Activated CD4-positive, alpha-beta T cell treated with anti-CD3 and anti-CD28 coated beads, Interleukin-2, Interleukin-6, amounts not matched to agents 100 ng/mL and 50 ng/mL, durations not matched to agents 16 hours and 8 hours (primary cell): ENCODE measurements at regions not wholly inside any gene's neighbourhood (a gene's known extent, or its start where the extent isn't known, plus 50 kb on each side); places are given as distances from the start of the nearest gene placed in this dataset.

ENCODE experiments used
- DNase-seq: peaks from one replicate; pipeline ENCODE4 v3.0.0-alpha.2; 2020

DNA sequence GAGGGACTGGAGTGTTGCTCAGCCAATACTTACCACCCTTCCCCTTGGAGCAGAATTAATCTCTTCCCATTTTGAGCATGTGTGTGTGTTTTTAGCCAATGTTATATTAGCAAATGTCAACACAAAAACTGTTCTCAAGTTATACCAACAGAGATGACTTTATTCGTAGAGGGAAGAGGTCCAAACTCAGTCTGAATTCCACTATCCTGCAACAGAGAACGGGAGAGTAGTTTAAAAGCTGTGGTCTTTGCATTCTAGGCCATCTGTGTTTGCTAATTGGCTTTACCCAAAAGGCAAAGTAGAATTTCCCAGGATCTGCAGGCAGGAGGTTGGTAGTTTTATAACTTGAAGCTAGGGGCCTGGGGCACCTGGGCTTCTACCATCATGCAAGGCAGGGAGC lies 847.9 kb upstream of the TMEM132C start:
- DNase-seq, result no peak

DNA sequence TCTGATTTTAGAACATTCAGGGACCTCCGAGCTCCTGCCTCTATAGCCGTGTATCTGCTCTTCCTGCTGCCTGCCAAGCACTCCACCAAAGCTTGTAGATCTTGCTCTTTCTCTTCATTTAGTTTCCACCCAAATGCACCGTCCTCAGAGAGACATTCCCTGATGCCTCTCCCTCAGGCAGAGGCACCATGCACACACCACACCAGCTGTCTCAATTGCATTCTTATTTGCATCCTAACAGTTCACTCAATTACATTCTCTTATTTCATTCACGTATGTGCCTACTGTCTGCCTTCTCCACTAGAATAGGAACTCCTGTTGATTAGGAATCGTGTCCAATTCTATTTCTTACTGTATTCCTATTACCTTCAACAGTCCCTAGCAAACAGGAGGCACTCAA lies 845.4 kb upstream of the TMEM132C start:
- DNase-seq, result no peak

DNA sequence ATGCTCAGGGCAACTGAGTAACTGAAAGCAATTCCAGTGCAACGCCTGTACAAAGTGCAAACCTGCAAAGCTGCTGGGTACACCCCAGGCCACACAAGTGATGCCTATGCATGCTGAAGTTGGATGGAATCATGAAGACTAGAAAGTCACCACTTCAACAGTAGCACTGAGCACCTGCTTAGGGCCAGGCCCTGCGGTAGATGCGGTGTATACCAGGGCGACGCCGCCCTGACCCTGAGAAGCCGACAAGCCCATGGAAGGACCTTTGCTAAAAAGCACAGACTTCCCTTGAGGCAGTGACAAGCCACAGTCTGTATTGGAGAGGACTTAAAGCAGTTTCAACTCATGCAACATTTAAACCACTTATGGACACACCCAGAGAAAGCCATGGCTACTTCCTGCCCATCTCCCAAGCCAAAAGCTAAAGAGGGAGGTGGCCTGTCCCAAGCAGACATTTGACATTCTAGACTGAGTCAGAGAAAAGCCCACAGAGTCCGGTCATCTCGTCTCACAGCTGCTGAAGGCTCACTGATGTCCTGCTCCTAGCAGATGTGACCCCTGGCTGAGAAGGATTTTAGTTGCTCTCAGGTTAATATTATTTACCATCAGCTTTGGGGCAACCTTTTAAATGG lies 843.9 kb upstream of the TMEM132C start:
- DNase-seq, result no peak

DNA sequence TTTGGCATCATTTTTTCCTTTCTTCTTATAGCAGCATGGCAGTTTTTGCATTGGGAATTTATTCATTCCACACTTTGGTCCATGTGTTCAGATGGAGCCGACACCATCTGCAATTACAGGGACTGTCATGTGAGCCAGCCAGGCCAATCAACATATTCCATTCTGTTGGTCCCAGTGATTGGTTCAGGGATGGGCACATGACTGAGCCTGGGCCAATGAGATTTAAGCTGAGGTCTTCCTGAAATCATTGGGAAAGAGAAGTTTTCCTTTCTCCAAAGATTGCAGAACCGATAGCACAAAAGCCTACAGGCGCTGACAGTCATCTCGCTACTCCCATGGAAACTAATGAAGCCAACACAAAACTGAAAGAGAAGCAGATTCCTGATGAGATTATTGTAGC lies 841.5 kb upstream of the TMEM132C start:
- no peak for DNase-seq

DNA sequence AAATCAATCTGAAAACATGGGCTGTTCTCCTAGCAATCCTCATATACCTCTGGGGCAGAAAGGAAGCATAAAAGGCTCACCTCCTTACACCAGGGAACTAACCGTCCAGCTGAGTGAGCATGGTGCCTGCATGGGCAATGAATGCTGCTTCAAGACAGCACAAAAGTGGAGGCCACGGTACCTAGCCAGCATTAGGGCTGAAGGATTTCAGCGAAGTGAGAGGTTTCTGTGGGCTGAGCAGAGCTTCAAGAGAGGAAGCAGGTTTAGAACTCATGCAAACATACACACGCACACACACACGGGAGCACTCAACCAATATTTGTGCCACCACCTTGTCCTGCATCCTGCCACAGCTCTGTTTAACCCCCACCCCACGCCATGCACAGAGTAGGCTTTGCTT lies 838.5 kb upstream of the TMEM132C start:
- no peak for DNase-seq

DNA sequence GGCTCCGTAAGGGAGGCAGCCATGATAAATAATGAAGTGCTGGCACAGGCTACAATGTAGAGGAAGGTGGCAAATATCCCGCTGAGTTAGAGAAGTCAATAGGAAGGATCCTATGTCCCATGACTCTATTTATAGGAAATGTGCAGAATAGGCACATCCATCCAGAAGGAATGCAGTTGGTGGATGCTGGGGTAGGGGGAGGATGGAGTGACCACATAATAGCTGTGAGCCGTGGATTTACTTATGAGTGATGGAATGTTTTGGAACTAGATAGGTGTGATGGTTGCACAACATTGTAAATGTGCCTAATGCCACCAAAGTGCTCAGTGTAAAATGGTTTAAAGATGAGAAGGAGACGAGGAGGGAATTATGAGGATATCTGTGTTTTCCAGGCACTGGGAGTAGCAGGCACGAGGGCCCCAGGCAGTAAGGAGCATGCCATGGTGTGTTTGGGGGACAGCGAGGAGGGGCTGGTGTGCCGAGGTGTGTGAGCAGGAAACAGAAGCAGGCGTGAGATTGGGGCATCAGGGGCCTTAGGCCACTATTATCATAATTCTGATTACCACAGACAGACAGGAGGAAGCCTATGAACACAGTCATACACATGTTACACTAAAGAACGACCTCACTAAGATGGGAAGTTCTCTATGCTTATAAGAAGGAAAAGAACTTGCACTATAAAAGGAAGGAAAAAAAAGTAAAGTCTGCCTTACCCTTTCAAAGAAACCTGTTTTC lies 837.3 kb upstream of the TMEM132C start:
- DNase-seq, result no peak

DNA sequence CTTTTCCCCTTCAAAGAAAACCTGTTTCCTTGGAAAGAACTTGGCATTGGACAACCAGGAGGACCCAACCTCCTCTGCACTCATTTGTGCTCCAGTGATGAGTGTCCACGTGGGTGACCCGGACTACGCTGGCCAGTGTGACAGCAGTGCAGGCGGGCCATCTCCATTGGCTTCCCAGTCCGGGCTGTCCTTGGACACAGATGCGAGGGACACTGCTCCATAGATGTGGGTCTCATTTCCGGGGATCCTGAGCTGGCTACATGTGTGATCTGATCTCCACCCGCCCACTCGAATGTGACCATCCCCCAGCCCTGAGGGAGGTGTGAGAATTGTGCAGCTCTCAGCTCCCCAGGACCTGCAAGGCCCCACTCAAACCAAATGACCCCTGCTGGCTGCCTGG lies 836.6 kb upstream of the TMEM132C start:
- DNase-seq, result no peak

DNA sequence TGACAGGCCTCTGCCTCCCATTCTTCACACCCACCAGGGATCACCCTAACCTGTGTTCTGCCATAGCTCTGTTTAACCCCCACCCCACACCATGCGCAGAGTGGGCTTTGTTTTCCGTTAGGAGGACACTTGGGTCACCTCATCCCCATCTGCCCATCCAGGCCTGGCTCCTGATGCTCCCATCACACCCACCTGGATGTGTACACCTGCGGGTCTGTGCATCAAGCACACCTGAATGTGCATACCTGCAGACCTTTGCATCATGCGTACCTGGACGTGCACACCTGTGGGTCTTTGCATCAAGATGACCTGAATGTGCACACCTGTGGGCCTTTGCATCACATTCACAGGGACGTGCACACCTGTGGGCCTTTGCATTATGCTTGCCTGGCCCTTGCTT lies 835.8 kb upstream of the TMEM132C start:
- no peak for DNase-seq

DNA sequence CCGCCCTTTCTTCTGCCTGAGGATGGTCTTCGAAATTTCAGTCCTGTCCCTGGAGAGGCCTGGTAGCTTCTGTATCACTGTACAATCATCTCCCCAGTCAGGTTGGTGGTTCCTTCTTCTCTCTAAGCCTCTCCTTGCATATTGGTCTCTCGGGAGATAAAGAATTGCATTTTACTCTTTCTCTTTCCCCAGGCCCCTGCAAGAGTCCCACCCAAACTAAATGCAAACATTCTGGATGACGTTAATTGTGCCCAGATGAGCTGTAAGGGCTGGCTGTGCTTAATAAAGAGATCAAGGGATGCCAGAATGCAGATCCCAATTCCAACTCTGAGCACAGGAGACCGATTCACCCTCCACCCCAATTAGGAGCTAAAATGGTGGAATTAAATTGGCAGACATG lies 835.4 kb upstream of the TMEM132C start:
- no peak for DNase-seq

DNA sequence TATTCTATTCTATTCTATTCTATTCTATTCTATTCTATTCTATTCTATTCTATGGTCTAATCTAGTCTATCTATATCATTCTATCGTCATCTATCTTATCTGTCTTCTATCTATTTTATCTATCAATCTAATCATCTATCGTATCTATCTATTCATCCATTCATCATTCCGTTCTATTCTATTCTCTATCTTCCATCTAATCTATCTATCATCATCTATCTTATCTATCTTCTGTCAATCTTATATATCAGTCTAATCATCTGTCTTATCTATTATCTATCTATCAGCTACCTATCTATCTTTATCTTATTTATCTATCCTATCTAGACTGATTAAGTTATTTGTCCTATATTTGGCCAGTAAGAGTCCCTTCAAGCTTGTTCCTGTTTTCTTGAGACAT lies 831.5 kb upstream of the TMEM132C start:
- DNase-seq, result no peak

DNA sequence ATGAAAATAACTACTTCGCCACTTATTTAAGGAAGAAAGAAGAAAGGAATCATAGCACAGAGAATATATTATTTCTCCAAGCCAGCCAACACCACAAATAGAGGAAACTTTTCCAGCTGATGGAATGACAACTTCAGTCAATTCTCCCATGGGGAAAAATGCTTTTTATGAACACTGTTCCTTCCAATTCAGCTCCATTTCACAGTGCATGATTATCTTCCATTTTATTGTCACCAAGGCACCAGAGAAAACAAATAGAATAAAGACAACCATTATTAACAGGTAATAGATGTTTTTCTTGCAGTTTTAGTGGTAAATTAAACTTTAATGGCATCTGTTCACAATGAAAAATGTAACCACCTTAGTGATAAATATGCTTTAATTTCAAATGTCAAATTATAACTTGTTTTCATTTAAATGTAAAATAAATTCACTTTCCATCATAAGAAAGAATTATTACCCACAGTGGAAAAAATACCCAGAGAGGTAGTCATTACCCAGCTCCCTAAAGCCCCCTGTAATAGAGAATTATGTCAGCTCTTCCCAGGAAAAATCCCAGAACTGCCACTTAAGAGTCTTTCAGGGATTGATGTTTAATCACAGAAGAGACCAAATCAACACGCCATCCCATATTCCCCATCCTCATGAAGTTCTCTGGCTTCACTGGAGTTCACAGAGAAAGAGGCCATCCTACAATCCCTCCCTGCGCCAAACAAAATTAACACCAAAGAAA lies 828.3 kb upstream of the TMEM132C start:
- no peak for DNase-seq

DNA sequence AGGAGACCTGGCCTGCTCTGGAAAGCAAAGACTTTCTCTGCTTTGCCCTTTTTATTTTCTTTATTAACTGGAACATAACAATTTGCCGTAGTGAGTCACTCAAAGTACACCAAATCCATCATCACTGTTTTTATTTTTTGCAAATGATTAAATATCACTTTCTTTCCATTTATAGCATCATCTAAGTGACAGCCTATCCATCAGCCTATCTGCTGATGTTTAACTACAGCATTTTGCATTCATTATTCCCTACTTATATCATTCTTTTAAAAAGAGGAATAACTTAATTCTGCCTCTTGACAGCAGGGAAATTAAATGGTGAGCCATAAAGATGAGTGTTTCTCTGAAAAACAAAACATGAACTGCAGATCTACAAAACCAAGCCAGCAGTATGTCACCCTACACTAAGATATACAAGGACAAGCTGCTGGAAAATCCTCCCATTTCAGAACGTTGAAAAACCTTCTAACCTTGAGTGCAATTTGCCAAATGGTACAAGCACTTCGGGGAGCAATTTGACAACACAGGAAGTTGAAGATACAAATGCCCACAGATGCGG lies 821.3 kb upstream of the TMEM132C start:
- DNase-seq, result no peak

DNA sequence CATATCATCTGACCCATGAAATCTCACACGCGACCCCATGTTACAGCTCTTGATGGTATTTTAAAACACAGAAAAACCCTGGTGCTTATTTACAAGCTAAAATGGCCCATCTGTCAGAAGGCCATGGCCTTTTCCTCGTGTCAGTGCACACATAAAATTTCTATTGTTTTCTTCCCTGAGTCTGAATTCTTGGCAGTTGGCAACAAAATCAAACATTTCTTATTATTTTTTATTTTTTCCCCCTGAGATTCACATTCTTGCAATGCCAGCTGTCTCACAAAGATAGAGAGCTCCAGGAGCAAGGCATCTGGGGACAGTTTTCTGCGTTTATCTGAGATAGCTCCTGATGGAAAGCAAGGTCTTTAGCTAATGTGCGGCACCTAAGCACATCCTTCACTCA lies 818.1 kb upstream of the TMEM132C start:
- no peak for DNase-seq

DNA sequence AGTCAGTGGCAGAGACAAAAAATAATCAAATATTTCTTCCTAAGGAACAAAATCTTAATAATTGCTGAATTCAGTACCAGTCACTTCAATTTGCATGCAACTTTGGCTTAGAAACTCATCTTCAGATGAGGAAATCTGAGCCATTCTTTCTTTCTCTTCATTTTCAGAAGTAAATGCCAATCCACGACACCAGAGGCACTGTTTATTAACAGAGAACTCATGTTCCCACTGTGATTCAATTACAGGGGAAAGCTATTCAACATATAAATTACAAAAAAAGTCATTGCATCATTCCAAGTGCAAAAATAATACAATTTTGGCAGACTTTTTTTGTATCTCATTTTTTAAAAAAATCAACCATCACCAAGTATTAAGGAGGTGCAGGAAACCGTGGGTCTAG lies 816.1 kb upstream of the TMEM132C start:
- DNase-seq, result no peak

DNA sequence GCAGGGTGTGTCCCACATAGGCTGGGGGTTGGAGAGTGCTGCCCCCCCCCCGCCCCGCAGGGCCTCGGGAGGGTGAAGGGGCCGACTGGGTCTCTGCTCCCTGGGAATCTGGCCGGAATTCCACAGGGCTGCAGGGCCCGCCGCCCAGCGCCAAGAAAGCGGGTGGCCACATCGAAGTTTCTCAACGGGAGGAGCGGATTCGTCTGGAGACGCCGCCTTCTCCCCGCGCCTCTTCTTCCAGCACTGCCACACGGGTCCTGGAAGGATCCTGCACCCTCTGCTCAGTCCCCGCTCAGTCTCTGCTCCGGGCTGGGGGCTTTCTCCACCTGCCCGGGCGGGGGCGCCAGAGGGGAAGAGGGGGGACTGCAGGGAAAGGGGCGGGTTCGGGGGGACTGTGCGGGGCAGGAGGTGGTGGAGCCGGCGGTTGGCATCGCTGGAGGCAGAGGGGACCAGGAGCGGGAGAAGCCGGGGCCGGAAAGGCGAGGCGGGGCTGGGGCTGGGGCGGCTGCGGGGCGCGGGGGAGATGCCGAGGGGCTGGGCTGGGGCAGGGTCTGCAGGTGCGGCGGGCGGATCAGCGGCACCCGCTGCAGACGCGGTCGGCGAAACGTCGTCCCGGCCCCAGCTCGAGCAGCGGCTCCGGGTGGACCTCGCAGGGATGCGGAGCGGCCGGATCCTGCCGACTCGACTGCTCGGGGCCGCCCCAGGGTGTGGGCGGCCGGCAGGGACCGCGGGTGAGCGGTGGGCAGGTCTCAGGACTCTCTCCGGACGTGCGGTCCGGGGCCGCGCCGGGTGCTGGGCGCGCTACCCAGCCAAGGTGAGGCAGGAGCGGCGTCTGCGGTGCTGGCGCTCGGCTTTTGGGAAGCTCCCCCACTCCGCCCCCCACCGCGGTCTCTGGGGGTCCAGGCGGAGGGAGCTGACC lies 811.4 kb upstream of the TMEM132C start:
- no peak for DNase-seq

DNA sequence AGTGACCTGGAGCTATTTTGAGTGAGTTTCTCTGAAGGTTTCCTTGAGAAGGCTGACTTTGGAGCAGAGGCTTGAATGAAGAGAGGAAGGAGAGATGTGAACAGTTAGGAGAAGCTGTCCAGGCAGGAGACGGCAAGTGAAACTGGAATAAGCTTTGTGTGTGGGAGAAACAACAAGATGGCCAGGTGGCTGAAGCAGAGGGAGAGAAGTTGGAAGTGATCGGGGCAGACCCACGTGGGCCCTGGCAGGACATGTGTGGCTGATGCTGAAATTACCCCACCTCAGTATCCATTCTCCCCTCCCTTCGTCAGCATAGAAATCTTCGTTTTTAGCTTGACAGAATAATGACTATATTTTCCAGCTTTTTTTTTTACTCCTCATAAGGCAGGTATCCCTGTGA lies 809.2 kb upstream of the TMEM132C start:
- no peak for DNase-seq

DNA sequence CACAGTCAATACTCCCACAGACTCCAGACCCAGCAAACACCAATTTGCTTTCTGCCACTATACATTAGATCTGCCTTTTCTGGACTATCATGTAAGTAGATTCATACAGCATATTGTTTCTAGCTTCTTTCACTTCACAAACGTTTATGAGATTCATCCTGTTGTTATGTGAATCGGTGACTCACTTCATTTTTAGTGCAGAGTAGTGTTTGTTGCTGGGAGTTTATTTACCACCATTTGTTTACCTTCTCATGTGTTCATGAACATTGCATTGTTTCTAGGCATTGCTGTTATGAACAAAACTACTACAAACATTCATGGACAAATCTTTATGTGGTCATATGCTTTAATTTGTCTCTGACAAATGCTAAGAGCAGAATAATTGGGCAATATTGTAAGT lies 807.8 kb upstream of the TMEM132C start:
- no peak for DNase-seq

DNA sequence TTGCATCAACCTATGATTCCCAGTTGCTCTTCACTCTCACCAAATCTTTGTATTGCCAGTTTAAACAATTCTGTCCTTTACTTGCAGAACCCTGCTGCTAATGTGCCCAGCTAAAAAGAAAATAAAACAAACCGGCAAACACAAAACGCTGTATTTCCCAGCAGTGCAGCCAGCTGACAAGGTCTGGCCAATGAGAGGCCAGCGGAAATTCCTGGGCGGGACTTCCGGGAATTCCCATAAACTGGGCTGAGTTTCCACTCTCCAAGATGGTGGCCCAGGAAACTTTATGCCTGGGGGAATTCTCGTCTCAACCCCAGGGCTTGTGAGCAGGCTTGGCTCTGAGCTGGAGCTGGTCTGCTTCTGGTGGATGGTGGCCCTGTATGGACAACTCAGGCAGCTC lies 807.3 kb upstream of the TMEM132C start:
- DNase-seq, result no peak

DNA sequence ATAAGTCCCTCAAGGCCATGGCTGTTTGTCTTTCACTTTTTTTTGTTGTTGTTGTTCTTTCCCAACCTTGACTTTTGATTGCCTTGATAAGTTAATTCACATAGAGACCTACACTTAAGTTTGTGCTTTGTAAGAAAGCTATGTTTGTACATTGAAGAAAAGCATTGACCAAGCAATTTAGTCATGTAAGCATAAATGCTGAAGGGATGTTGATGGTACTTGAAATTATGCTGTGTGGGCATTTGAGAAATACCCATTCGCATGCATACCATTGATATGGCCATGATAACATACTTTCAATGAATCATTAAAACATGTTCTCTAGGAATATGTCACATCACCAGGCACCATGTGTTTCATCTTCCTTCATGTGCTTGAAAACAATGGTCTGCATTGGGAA lies 803.7 kb upstream of the TMEM132C start:
- DNase-seq, result no peak

DNA sequence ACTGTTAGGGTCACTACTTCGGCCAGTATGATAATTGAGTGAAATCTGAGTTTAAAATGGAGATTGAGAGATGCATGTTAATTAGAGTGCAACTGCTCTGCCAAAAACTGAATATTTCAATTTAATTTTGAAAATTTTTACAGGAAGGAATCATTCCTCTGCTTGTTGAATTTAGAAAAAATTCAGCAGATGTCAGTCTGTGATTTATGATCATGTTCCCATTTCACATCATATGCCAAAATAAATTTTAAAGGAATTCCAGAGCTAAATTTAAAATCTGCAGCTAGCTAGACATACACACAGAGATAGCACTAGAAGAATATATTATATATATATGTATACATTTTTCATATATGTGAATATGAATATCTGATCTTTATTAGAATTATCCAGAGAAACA lies 797.6 kb upstream of the TMEM132C start:
- DNase-seq, result no peak

DNA sequence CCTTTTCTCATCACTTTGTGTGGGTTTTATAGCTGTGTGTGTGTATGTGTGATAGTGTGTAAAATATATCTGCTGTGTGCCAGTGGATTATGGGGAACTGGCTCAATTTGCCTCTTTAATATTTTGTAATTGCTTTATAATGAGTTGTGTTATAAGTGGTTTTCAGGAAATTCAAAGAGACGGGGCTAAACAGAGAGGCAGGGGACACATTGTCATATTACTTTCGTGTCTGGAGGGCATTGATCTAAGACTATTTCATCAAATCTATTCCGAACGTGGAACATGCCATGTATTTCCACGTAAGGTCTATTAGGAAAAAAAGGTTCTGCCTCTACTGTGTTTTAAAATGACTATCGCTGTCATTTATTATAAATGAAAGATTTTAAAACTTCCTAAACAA lies 793.2 kb upstream of the TMEM132C start:
- DNase-seq, result no peak

DNA sequence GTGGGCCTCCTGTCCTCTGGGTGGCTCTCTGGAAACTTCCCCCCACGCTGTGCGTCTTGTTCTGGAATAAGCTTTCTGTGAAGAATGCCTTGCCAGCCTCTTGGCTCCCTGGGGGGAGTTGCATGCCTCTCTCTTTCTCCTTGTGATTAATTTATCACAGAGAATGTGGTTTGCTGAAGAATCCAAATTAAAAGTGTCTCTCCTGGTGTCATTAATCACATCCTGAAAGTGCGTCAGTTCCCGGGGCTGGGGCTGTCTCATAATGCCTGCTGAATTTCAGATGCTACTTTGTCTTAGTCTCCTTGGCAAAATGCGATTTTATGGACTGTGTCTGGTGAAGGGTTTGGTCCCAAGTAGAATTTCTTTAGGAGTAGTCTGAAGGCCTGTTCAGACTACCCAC lies 787.7 kb upstream of the TMEM132C start:
- DNase-seq, result no peak

DNA sequence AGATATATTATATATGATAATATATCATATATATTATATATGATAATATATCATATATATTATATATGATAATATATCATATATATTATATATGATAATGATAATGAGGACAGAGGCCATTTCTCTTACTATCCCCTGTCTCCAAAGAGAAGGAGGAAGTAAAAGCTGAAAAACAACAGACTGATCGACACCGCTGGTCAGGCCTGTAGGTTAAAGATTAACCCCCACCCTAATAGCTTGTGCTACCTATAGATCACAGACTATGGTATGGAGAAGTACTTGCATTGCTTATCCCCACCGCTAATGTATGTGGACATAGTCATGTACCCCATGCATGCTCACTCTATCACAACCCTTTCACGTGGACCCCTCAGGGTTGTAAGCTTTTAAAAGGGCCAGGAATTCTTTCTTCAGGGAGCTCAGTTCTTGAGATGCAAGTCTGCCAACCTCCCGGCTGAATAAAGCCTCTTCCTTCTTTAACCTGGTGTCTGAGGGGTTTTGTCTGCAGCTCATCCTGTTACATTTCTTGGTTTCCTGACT lies 786.1 kb upstream of the TMEM132C start:
- no peak for DNase-seq
